ENCODE measurements at regions not wholly inside any gene's neighbourhood (a gene's known extent, or its start where the extent isn't known, plus 50 kb on each side); places are given as distances from the start of the nearest gene placed in this dataset.

DNA sequence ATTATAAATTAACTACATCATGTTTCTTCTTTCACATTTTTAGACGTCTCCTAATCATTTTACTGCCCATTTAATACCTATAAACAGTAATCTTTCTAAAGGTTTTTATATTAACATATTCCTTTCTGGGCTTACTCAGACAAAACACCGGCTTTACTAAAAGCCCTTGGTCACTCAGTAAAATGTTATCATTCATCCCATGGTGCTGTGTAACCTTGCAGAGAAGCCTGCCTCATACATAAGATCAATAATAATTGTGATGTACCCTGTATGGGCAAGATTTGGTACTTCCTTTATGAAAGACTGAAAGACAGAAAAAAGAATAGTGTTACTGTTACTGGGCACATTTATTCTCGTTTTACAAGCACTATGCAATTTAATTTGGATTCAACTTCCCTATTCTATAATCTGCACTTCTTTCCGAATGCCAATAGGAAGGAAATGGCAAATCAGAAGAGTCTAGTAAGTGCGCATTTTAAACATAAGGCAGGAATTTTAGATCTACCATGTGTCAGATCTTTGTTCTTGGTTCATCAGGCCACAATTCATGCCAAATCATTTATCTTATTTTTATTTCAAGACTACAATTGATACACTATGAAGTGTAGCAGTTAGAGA, 522.2 kb downstream of the CSNK1G3 start:
- H3K4me3 ChIP-seq (ENCODE audit: control insufficient read depth, low read depth, low read length): no peak overlapping the region
- TF ChIP-seq, protein P1, sequence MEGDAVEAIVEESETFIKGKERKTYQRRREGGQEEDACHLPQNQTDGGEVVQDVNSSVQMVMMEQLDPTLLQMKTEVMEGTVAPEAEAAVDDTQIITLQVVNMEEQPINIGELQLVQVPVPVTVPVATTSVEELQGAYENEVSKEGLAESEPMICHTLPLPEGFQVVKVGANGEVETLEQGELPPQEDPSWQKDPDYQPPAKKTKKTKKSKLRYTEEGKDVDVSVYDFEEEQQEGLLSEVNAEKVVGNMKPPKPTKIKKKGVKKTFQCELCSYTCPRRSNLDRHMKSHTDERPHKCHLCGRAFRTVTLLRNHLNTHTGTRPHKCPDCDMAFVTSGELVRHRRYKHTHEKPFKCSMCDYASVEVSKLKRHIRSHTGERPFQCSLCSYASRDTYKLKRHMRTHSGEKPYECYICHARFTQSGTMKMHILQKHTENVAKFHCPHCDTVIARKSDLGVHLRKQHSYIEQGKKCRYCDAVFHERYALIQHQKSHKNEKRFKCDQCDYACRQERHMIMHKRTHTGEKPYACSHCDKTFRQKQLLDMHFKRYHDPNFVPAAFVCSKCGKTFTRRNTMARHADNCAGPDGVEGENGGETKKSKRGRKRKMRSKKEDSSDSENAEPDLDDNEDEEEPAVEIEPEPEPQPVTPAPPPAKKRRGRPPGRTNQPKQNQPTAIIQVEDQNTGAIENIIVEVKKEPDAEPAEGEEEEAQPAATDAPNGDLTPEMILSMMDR (IDR thresholded peaks at IDR 0.05; ENCODE audit: control insufficient read depth, insufficient read depth, low read depth, low read length, missing control alignments): no peak
- DNase-seq (ENCODE audit: low read depth): no peak

DNA sequence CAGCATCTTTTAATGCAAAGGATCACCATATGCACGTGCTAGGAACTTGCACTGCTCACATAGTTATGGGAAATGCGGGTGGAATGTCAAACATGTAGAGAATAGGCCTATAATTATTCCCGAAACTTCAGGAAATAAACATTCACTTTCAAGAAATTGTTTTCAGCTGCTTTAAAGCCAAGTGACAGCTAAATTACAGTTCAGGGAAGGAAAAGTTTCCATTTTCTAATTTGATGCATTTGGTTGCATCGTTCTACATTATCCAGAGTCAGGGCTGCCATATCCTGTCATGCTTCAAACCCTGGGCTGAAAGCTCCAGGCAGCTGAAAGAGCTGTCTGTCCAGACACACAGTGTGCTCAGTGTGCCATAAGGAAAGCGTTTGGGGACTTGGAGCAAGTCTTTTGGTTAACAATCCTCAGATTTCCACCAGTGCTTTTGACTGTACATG, 518.1 kb downstream of the CSNK1G3 start:
- TF ChIP-seq, protein P1 (IDR thresholded peaks at IDR 0.05; ENCODE audit: control insufficient read depth, insufficient read depth, low read depth, low read length, missing control alignments): no peak
- DNase-seq (ENCODE audit: low read depth): no peak
- no peak overlapping the region for H3K4me3 ChIP-seq (ENCODE audit: control insufficient read depth, low read depth, low read length)

DNA sequence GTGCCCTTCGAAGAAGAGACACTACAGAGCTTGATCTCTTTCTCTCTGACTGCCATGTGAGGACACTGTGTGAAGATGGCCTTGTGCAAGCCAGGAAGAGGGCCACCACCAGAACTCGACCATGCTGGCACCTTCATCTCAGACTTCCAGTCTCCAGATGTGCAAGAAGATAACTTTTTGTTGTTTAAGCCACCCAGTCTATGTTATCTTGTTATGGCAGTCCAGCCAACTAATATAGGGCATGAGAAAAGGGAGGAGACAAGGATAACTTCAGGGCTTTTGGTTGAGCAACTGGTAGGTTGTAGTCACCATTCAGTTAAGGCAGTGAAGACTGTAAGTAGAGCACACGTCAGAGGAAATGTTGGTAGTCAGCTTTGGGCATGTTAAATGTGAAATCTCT, 515.5 kb downstream of the CSNK1G3 start:
- no peak for DNase-seq (ENCODE audit: low read depth)

DNA sequence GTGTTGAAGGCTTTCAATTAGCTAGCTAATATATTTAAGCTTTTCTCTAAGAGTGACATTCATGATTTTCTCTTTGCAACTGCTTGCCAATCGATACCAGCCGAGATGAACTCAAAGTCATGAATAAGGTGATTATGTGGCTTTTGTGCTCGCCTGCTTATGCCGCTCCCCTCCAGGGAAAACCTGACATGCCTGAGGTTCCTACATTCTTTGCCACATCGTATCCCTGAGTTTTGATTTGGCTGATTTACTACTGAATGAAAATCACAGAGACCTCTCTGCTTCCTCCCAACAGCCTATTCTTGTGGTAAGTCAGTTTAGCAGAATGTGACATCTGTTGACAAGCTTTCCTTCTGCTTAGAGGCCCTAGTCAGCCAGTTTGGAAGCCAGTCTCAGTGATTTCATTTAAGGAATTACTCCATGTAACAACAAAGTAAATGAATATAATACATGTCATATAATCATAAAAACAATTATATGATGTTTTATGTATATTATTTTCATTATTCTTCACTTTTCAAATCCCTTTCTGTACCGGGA, 513.4 kb downstream of the CSNK1G3 start:
- H3K4me3 ChIP-seq (ENCODE audit: control insufficient read depth, low read depth, low read length): no peak overlapping the region
- TF ChIP-seq, protein P1 (IDR thresholded peaks at IDR 0.05; ENCODE audit: control insufficient read depth, insufficient read depth, low read depth, low read length, missing control alignments): no peak
- no peak for DNase-seq (ENCODE audit: low read depth)

More for the DNA sequence above, 515.5 kb downstream of the CSNK1G3 start:
- H3K4me3 ChIP-seq (ENCODE audit: control insufficient read depth, low read depth, low read length): no peak overlapping the region
- TF ChIP-seq, protein P1 (IDR thresholded peaks at IDR 0.05; ENCODE audit: control insufficient read depth, insufficient read depth, low read depth, low read length, missing control alignments): no peak

DNA sequence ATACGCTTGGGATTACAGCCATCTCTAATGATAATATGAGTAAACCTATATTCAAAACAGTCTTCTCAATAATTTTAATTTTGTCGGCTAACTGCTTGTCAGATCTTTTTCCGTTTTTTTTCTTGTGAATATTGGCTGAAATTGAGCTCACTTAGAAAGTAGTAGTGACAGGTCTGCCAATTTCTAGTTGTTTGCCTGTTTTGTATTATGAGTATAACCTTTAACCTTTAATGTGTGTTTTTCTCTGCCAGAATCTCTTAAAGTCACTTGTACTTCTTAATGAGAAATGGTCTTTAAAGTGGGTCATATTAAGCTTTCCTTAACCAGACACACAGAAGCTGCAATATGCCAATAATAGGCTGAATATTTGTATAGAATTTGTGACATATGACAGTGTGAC, 511.0 kb downstream of the CSNK1G3 start:
- TF ChIP-seq, protein P1 (IDR thresholded peaks at IDR 0.05; ENCODE audit: control insufficient read depth, insufficient read depth, low read depth, low read length, missing control alignments): no peak
- DNase-seq (ENCODE audit: low read depth): no peak
- no peak overlapping the region for H3K4me3 ChIP-seq (ENCODE audit: control insufficient read depth, low read depth, low read length)

DNA sequence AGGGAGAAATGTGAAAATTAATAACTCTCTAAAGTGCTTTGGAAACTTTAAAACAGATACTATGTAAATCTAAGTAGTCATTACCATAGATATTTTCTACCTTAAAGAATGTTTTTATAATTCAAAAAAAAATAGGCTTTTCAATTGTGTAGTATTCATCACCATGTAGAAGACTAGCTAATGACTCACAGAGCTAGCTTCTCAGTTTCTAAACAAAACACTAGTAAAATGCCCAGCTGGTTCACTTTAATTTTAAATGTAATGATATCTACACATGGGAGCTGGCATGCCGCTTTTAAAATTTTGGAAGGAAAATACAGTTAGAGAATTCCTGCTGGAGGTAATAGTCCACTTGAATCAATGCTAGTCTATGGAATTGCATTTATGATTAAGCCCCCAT, 509.8 kb downstream of the CSNK1G3 start:
- TF ChIP-seq, protein P1 (IDR thresholded peaks at IDR 0.05; ENCODE audit: control insufficient read depth, insufficient read depth, low read depth, low read length, missing control alignments): no peak

More for the DNA sequence above, 509.8 kb downstream of the CSNK1G3 start:
- no peak for DNase-seq (ENCODE audit: low read depth)
- no peak overlapping the region for H3K4me3 ChIP-seq (ENCODE audit: control insufficient read depth, low read depth, low read length)
